H9 (cell line): ENCODE measurements at regions not wholly inside any gene's neighbourhood (a gene's known extent, or its start where the extent isn't known, plus 50 kb on each side); places are given as distances from the start of the nearest gene placed in this dataset.

ENCODE experiments used
- DNase-seq: peaks from one replicate; pipeline ENCODE4 v3.0.0-alpha.2; 2017
- H2AFZ ChIP-seq: one replicate; pipeline ENCODE4 v1.6.1; 2013; ENCODE audit warnings: mild to moderate bottlenecking, low read length, control low read depth, moderate library complexity
- H2AK5ac ChIP-seq: 2 replicates; pipeline ENCODE4 v1.6.1; 2013; ENCODE audit warnings: low read length, control low read depth, mixed read lengths; ENCODE audit not compliant: insufficient read length
- H2BK120ac ChIP-seq: one replicate; pipeline ENCODE4 v1.6.1; 2013; ENCODE audit warnings: low read depth, mild to moderate bottlenecking, low read length, control low read depth, inconsistent platforms; ENCODE audit not compliant: poor library complexity, severe bottlenecking
- H2BK12ac ChIP-seq: 2 replicates; pipeline ENCODE4 v1.6.1; 2013; ENCODE audit warnings: low read length, control low read depth, mixed read lengths, low read depth; ENCODE audit not compliant: insufficient read length
- H2BK15ac ChIP-seq: 2 replicates; pipeline ENCODE4 v1.6.1; 2013; ENCODE audit warnings: low read depth, low read length, control low read depth
- H2BK20ac ChIP-seq: one replicate; pipeline ENCODE4 v1.6.1; 2013; ENCODE audit warnings: low read depth, mild to moderate bottlenecking, low read length, control low read depth, inconsistent platforms; ENCODE audit not compliant: poor library complexity, severe bottlenecking
- H2BK5ac ChIP-seq: 2 replicates; pipeline ENCODE4 v1.6.1; 2013; ENCODE audit warnings: low read length, control low read depth, mixed read lengths; ENCODE audit not compliant: insufficient read length
- H3K14ac ChIP-seq: 2 replicates; pipeline ENCODE4 v1.6.1; 2013; ENCODE audit warnings: low read length, control low read depth; ENCODE audit not compliant: insufficient read depth
- H3K18ac ChIP-seq: 2 replicates; pipeline ENCODE4 v1.6.1; 2013; ENCODE audit warnings: low read depth, mild to moderate bottlenecking, mixed read lengths, low read length, control low read depth; ENCODE audit not compliant: insufficient read length
- H3K23ac ChIP-seq: 2 replicates; pipeline ENCODE4 v1.6.1; 2013; ENCODE audit warnings: low read length, control low read depth, mixed read lengths, low read depth; ENCODE audit not compliant: insufficient read length
- H3K23me2 ChIP-seq: 2 replicates; pipeline ENCODE4 v1.6.1; 2013; ENCODE audit warnings: low read depth, mild to moderate bottlenecking, mixed read lengths, low read length, control low read depth; ENCODE audit not compliant: insufficient read length, poor library complexity, severe bottlenecking
- H3K27ac ChIP-seq: 2 replicates; pipeline ENCODE4 v1.5.1; 2013; ENCODE audit warnings: low read length, control low read depth, mixed read lengths, low read depth; ENCODE audit not compliant: insufficient read length
- H3K27me3 ChIP-seq: 2 replicates; pipeline ENCODE4 v1.6.1; 2013; ENCODE audit warnings: low read length, control low read depth, inconsistent platforms; ENCODE audit not compliant: insufficient read depth
- H3K4ac ChIP-seq: 2 replicates; pipeline ENCODE4 v1.6.1; 2013; ENCODE audit warnings: low read depth, mild to moderate bottlenecking, control low read depth, inconsistent platforms, low read length, moderate library complexity
- H3K4me1 ChIP-seq: 2 replicates; pipeline ENCODE4 v1.6.1; 2013; ENCODE audit warnings: low read length, control low read depth, inconsistent platforms; ENCODE audit not compliant: insufficient read depth
- H3K4me2 ChIP-seq: 2 replicates; pipeline ENCODE4 v1.6.1; 2013; ENCODE audit warnings: low read length, control low read depth, mixed read lengths; ENCODE audit not compliant: insufficient read length, insufficient read depth
- H3K56ac ChIP-seq: 2 replicates; pipeline ENCODE4 v1.6.1; 2013; ENCODE audit warnings: low read depth, mild to moderate bottlenecking, mixed read lengths, low read length, control low read depth; ENCODE audit not compliant: insufficient read length
- H3K79me1 ChIP-seq: 2 replicates; pipeline ENCODE4 v1.6.1; 2013; ENCODE audit warnings: low read depth, mild to moderate bottlenecking, moderate library complexity, low read length, control low read depth, inconsistent platforms; ENCODE audit not compliant: insufficient read depth, poor library complexity, severe bottlenecking
- H3K79me2 ChIP-seq: 2 replicates; pipeline ENCODE4 v1.6.1; 2013; ENCODE audit warnings: low read length, control low read depth, inconsistent platforms; ENCODE audit not compliant: insufficient read depth
- H3K9ac ChIP-seq: 2 replicates; pipeline ENCODE4 v1.6.1; 2013; ENCODE audit warnings: low read length, control low read depth, mixed read lengths; ENCODE audit not compliant: insufficient read length; ENCODE audit errors: extremely low read depth
- H3K9me3 ChIP-seq: one replicate; pipeline ENCODE4 v1.6.1; 2013; ENCODE audit warnings: low read depth, low read length, inconsistent platforms; ENCODE audit not compliant: control insufficient read depth
- H3T11ph ChIP-seq: one replicate; pipeline ENCODE4 v1.6.1; 2013; ENCODE audit warnings: mild to moderate bottlenecking, low read length, control low read depth, inconsistent platforms
- H4K20me1 ChIP-seq: one replicate; pipeline ENCODE4 v1.6.1; 2013; ENCODE audit not compliant: control insufficient read depth, insufficient read length, insufficient read depth
- H4K5ac ChIP-seq: 2 replicates; pipeline ENCODE4 v1.6.1; 2013; ENCODE audit warnings: low read depth, mild to moderate bottlenecking, mixed read lengths, low read length, control low read depth; ENCODE audit not compliant: insufficient read length
- H4K8ac ChIP-seq: replicated peaks from 2 replicates; pipeline ENCODE4 v1.6.1; 2013; ENCODE audit warnings: low read length, control low read depth, mixed read lengths, low read depth; ENCODE audit not compliant: insufficient read length
- H4K91ac ChIP-seq: 2 replicates; pipeline ENCODE4 v1.6.1; 2013; ENCODE audit warnings: low read depth, mild to moderate bottlenecking, moderate library complexity, mixed read lengths, low read length, control low read depth; ENCODE audit not compliant: insufficient read length
- H3K27ac Mint-ChIP-seq, 3 experiments: 2 replicates in 2 of 3; 3 replicates in 1 of 3; pipeline ENCODE4 v1.8.0; 2020 to 2021; ENCODE audit warnings: mixed read lengths in 3 of 3, mild to moderate bottlenecking in 1 of 3, moderate library complexity in 1 of 3
- H3K27me3 Mint-ChIP-seq: 2 replicates; pipeline ENCODE4 v1.8.0; 2021; ENCODE audit warnings: low read depth, mild to moderate bottlenecking, moderate library complexity, mixed read lengths
- H3K36me3 Mint-ChIP-seq, 3 experiments: 2 replicates in 2 of 3; 3 replicates in 1 of 3; pipeline ENCODE4 v1.8.0; 2020 to 2021; ENCODE audit warnings: low read depth in 3 of 3, mixed read lengths in 3 of 3; ENCODE audit not compliant: insufficient read depth in 1 of 3
- H3K4me1 Mint-ChIP-seq, 2 experiments: 2 replicates each; pipeline ENCODE4 v1.8.0; 2020; ENCODE audit warnings: mixed read lengths in 2 of 2
- H3K4me3 Mint-ChIP-seq, 2 experiments: 2 replicates in 1 of 2; 3 replicates in 1 of 2; pipeline ENCODE4 v1.8.0; 2020 to 2021; ENCODE audit warnings: mild to moderate bottlenecking in 2 of 2, mixed read lengths in 2 of 2, moderate library complexity in 1 of 2
- H3K9me3 Mint-ChIP-seq, 2 experiments: 2 replicates in 1 of 2; 3 replicates in 1 of 2; pipeline ENCODE4 v1.8.0; 2020; ENCODE audit warnings: mild to moderate bottlenecking in 2 of 2, mixed read lengths in 2 of 2, moderate library complexity in 1 of 2
- CTCF ChIP-seq: fragments of 200-600 bp; sonication (generic); conservative IDR thresholded peaks from 3 replicates; pipeline ENCODE4 v1.8.0; 2021; ENCODE audit warnings: antibody characterized with exemption, mild to moderate bottlenecking
- WGBS: extraction: QIAGEN DNeasy Blood & Tissue Kit; methylation state at CpG from one replicate; pipeline ENCODE4 v1.1.7; 2013; ENCODE audit warnings: missing lambda C conversion rate, low lambda C conversion rate, mixed read lengths; ENCODE audit not compliant: insufficient read length; ENCODE audit errors: extremely low coverage; 5-methylcytosine and 5-hydroxymethylcytosine counted together

GRCh38 chr10:3514691-3515090 is 270.3 kb downstream of the KLF6 start:
- no peak overlapping the region for H3K4ac ChIP-seq
- no peaks in the 10 kb centered on the region for H3K4me1 ChIP-seq
- no peak overlapping the region for H3K14ac ChIP-seq
- H3K27ac ChIP-seq = no peak overlapping the region
- no peak overlapping the region for H3K27ac Mint-ChIP-seq
- no peak for TF ChIP-seq CTCF
- H3K4me1 Mint-ChIP-seq = peaks cover 0 to 5% of the 10 kb centered on the region in 2 experiments; a peak in 3 of 4 replicates
- H3K23me2 ChIP-seq = no peaks in the 10 kb centered on the region
- no peak overlapping the region for H2BK12ac ChIP-seq
- no peak overlapping the region for H3K9ac ChIP-seq
- H3K9me3 ChIP-seq = no peaks in the 10 kb centered on the region
- no peak overlapping the region for H2BK120ac ChIP-seq
- DNase-seq = no peak
- no peak overlapping the region for H3K56ac ChIP-seq
- H4K5ac ChIP-seq = no peak overlapping the region
- no peak overlapping the region for H4K91ac ChIP-seq
- H2AFZ ChIP-seq = no peak overlapping the region
- H3K79me1 ChIP-seq = no peaks in the 10 kb centered on the region
- no peak overlapping the region for H3K4me3 Mint-ChIP-seq
- no peak overlapping the region for H2BK20ac ChIP-seq
- H3K27me3 ChIP-seq = no peaks in the 10 kb centered on the region
- no peak overlapping the region for H3K4me2 ChIP-seq
- no peak overlapping the region for H3T11ph ChIP-seq
- no peak overlapping the region for H2BK5ac ChIP-seq
- H4K20me1 ChIP-seq = no peaks in the 10 kb centered on the region
- H3K23ac ChIP-seq = no peak overlapping the region
- no peaks in the 10 kb centered on the region for H3K79me2 ChIP-seq
- H3K9me3 Mint-ChIP-seq = peaks cover 4 to 5% of the 10 kb centered on the region in 2 experiments; a peak in 3 of 5 replicates
- no CpG with 5 or more reads among the region's 7 CpGs for WGBS
- H2AK5ac ChIP-seq = no peak overlapping the region
- no peaks in the 10 kb centered on the region; the same call in none of the 2 replicates for H3K27me3 Mint-ChIP-seq
- no peak overlapping the region for H2BK15ac ChIP-seq
- H3K36me3 Mint-ChIP-seq = peaks cover 0 to 2% (median 0%) of the 10 kb centered on the region in 3 experiments; a peak in 2 of 7 replicates
- H4K8ac ChIP-seq = no peak overlapping the region
- H3K18ac ChIP-seq = no peak overlapping the region
